B cell (primary cell): ENCODE measurements at regions not wholly inside any gene's neighbourhood (a gene's known extent, or its start where the extent isn't known, plus 50 kb on each side); places are given as distances from the start of the nearest gene placed in this dataset.

ENCODE experiments used
- ATAC-seq: fragments of 200-7000 bp; cut with Tn5 transposase; one replicate; pipeline ENCODE4 v1.10.0; 2021; ENCODE audit warnings: low read depth, mild to moderate bottlenecking, moderate number of reproducible peaks, moderate library complexity
- CTCF ChIA-PET: fragments of 350-600 bp; sonication (Branson Sonifier 250); formaldehyde crosslinking; loops from one replicate; lab custom pipeline; 2021; ENCODE audit warnings: antibody characterized with exemption, inconsistent platforms; lab: Charles Lee
- POLR2A ChIA-PET: fragments of 350-600 bp; sonication (Branson Sonifier 250); formaldehyde crosslinking; loops from one replicate; lab custom pipeline; 2021; ENCODE audit warnings: antibody characterized with exemption; lab: Charles Lee
- DNase-seq: peaks from one replicate; pipeline ENCODE4 v3.0.0; 2013
- H2AFZ ChIP-seq: 2 replicates; pipeline ENCODE4 v1.6.1; 2012; ENCODE audit warnings: mild to moderate bottlenecking, low read depth, low read length; ENCODE audit not compliant: insufficient read depth, poor library complexity, severe bottlenecking
- H3K27ac ChIP-seq, 2 donors: 1 replicate in 1 of 2; 2 replicates in 1 of 2; pipeline ENCODE4 v1.5.1; 2012 to 2013; ENCODE audit warnings: low read length in 2 of 2, mild to moderate bottlenecking in 2 of 2, moderate library complexity in 1 of 2
- H3K27me3 ChIP-seq, 4 experiments: fragments of 200-600 bp in 1 of 4; sonication (generic) in 1 of 4; replicated peaks in 1 of 4; 1 replicate in 2 of 4; 2 replicates in 2 of 4; pipeline versions ENCODE4 v1.6.1 to v1.7.0; 2013 to 2016; ENCODE audit warnings: low read length in 3 of 4, mild to moderate bottlenecking in 2 of 4, mixed read lengths in 1 of 4, moderate library complexity in 1 of 4; ENCODE audit not compliant: insufficient read depth in 4 of 4, control insufficient read depth in 3 of 4; ENCODE audit errors: control extremely low read depth in 1 of 4
- H3K36me3 ChIP-seq, 2 experiments: replicated peaks in 1 of 2; 1 replicate in 1 of 2; 2 replicates in 1 of 2; pipeline versions ENCODE4 v1.6.1 to v1.7.1; 2013; ENCODE audit warnings: low read length in 1 of 2; ENCODE audit not compliant: insufficient read depth in 2 of 2, control insufficient read depth in 1 of 2; ENCODE audit errors: control extremely low read depth in 1 of 2, extremely low read depth in 1 of 2
- H3K4me1 ChIP-seq, 2 donors: fragments of 200-600 bp in 1 of 2; sonication (generic) in 1 of 2; 1 replicate in 1 of 2; 2 replicates in 1 of 2; pipeline versions ENCODE4 v1.5.1 to v1.6.1; 2013 to 2017; ENCODE audit warnings: low read length in 2 of 2; ENCODE audit not compliant: control insufficient read depth in 2 of 2, insufficient read depth in 2 of 2
- H3K4me2 ChIP-seq: replicated peaks from 2 replicates; pipeline ENCODE3; 2012; ENCODE audit warnings: mild to moderate bottlenecking, low read depth, low read length; ENCODE audit not compliant: poor library complexity, severe bottlenecking
- H3K4me3 ChIP-seq, 5 experiments: fragments of 200-600 bp in 1 of 5; sonication (generic) in 1 of 5; 1 replicate in 3 of 5; 2 replicates in 2 of 5; pipeline versions ENCODE4 v1.5.1 to v1.7.0; 2011 to 2016; ENCODE audit warnings: low read length in 4 of 5, mild to moderate bottlenecking in 4 of 5, low read depth in 2 of 5, control low read depth in 1 of 5, moderate library complexity in 1 of 5; ENCODE audit not compliant: insufficient read depth in 1 of 5; ENCODE audit errors: control extremely low read depth in 1 of 5, extremely low read depth in 1 of 5
- H3K79me2 ChIP-seq: fragments of 200-600 bp; sonication (generic); one replicate; pipeline ENCODE4 v1.6.0; 2016; ENCODE audit warnings: low read length; ENCODE audit not compliant: control insufficient read depth, insufficient read depth
- H3K9ac ChIP-seq: fragments of 200-600 bp; sonication (generic); 2 replicates; pipeline ENCODE4 v1.6.1; 2017; ENCODE audit warnings: mild to moderate bottlenecking, low read length, moderate library complexity
- H3K9me3 ChIP-seq, 3 donors: one replicate each; pipeline versions ENCODE4 v1.6.1 to v1.7.1; 2013; ENCODE audit warnings: low read length in 2 of 3; ENCODE audit not compliant: control insufficient read depth in 2 of 3, insufficient read depth in 1 of 3; ENCODE audit errors: control extremely low read depth in 1 of 3
- H4K20me1 ChIP-seq: 2 replicates; pipeline ENCODE4 v1.6.0; 2012; ENCODE audit warnings: mild to moderate bottlenecking, low read length; ENCODE audit not compliant: insufficient read depth, control insufficient read depth, poor library complexity, severe bottlenecking
- H3K27ac Mint-ChIP-seq: one replicate; pipeline ENCODE4 v1.8.0; 2021; ENCODE audit warnings: mixed read lengths
- H3K27me3 Mint-ChIP-seq: one replicate; pipeline ENCODE4 v1.8.0; 2021; ENCODE audit warnings: mixed read lengths
- H3K4me1 Mint-ChIP-seq: one replicate; pipeline ENCODE4 v1.8.0; 2021; ENCODE audit warnings: mixed read lengths
- H3K4me3 Mint-ChIP-seq: one replicate; pipeline ENCODE4 v1.8.0; 2021; ENCODE audit warnings: mixed read lengths
- H3K9me3 Mint-ChIP-seq: one replicate; pipeline ENCODE4 v1.8.0; 2022; ENCODE audit warnings: mixed read lengths; ENCODE audit not compliant: insufficient read depth
- CTCF ChIP-seq: fragments of 200-600 bp; IDR thresholded peaks from one replicate; pipeline ENCODE4 v1.8.0; 2022; ENCODE audit warnings: antibody characterized with exemption, mild to moderate bottlenecking
- EZH2 ChIP-seq: IDR thresholded peaks from 2 replicates; pipeline ENCODE4 v1.6.1; 2012; ENCODE audit warnings: borderline replicate concordance, low read depth, mild to moderate bottlenecking, moderate library complexity, low read length; ENCODE audit not compliant: insufficient read depth, poor library complexity, severe bottlenecking
- WGBS: methylation state at CpG from one replicate; pipeline ENCODE4 v1.1.5; 2013; ENCODE audit warnings: missing lambda C conversion rate; ENCODE audit not compliant: insufficient coverage; 5-methylcytosine and 5-hydroxymethylcytosine counted together
- intact Hi-C: fragments of 100-400 bp; cut with micrococcal nuclease; formaldehyde crosslinking; loops from one replicate; pipeline ENCODE4 v1.10.0; 2022

- Histone ChIP-seq H3K27me3 (peaks cover 0 to 7% (median 0%) of the 10 kb centered on the region in 4 experiments), H4K20me1 (no peaks in the 10 kb centered on the region), H3K4me1 (no peaks in the 10 kb centered on the region), H2AFZ (no peak overlapping the region), H3K36me3 (no peaks in the 10 kb centered on the region), H3K27ac (no peak overlapping the region), H3K4me2 (no peak overlapping the region), H3K4me3 (no peak overlapping the region), H3K9me3 (no peaks in the 10 kb centered on the region), H3K79me2 (no peaks in the 10 kb centered on the region), H3K9ac (no peak overlapping the region)
- ChIA-PET POLR2A (no interaction called here), CTCF (no interaction called here)
- no peaks in the 10 kb centered on the region for H3K9me3 Mint-ChIP-seq
- TF ChIP-seq EZH2 (no peak), CTCF (no peak)
- H3K4me1 Mint-ChIP-seq, result no peaks in the 10 kb centered on the region
- intact Hi-C loops, result no loop called here
- no peak for ATAC-seq
- H3K4me3 Mint-ChIP-seq, result no peak overlapping the region
- peaks cover 24% of the 10 kb centered on the region for H3K27me3 Mint-ChIP-seq
- no peak for DNase-seq
- 30% methylated on average over 11 of the region's 12 CpGs for WGBS
- H3K27ac Mint-ChIP-seq, result no peak overlapping the region
Measured at GRCh38 chr11:119797123-119797611, 68.2 kb upstream of the NECTIN1 start.

- Histone ChIP-seq H2AFZ (no peak overlapping the region), H3K27me3 (peaks cover 0 to 7% (median 0%) of the 10 kb centered on the region in 4 experiments), H3K9ac (no peak overlapping the region), H3K79me2 (no peaks in the 10 kb centered on the region), H3K4me2 (no peak overlapping the region), H4K20me1 (no peaks in the 10 kb centered on the region), H3K27ac (no peak overlapping the region), H3K9me3 (no peaks in the 10 kb centered on the region), H3K4me3 (no peak overlapping the region), H3K4me1 (no peaks in the 10 kb centered on the region), H3K36me3 (no peaks in the 10 kb centered on the region)
- no peak overlapping the region for H3K27ac Mint-ChIP-seq
- no peaks in the 10 kb centered on the region for H3K9me3 Mint-ChIP-seq
- ChIA-PET POLR2A (no interaction called here), CTCF (no interaction called here)
- no peak overlapping the region for H3K4me3 Mint-ChIP-seq
- DNase-seq, result no peak
- WGBS, result 54% methylated on average over 7 of the region's 8 CpGs
- TF ChIP-seq CTCF, result no peak
- TF ChIP-seq EZH2, result no peak
- intact Hi-C loops, result no loop called here
- peaks cover 21% of the 10 kb centered on the region for H3K27me3 Mint-ChIP-seq
- no peak for ATAC-seq
- H3K4me1 Mint-ChIP-seq, result no peaks in the 10 kb centered on the region
Measured at GRCh38 chr11:119796363-119797060, 67.5 kb upstream of the NECTIN1 start.
